HEK293T (cell line): ENCODE measurements at regions not wholly inside any gene's neighbourhood (a gene's known extent, or its start where the extent isn't known, plus 50 kb on each side); places are given as distances from the start of the nearest gene placed in this dataset.
"Not testable (repeated sequence)": the region's sequence is repeated elsewhere in the genome, so short reads cannot be mapped to it uniquely, and the experiment has no call there.

ENCODE experiments used
- CTCF ChIA-PET: fragments of 350-600 bp; formaldehyde crosslinking; extraction: SDS; loops from one replicate; lab custom pipeline; 2021; ENCODE audit warnings: antibody characterized with exemption, inconsistent platforms; lab: Yijun Ruan, JAX
- POLR2A ChIA-PET: fragments of 350-600 bp; formaldehyde crosslinking; extraction: SDS; loops from one replicate; lab custom pipeline; 2020; ENCODE audit warnings: antibody characterized with exemption, inconsistent platforms; lab: Yijun Ruan, JAX
- DNase-seq: peaks from one replicate; pipeline ENCODE4 v3.0.0; 2012; ENCODE audit warnings: mixed read lengths; ENCODE audit errors: extremely low spot score
- ARNT ChIP-seq: fragments of 450-650 bp; IDR thresholded peaks from 2 replicates; pipeline ENCODE4 v1.6.1; 2017; ENCODE audit warnings: mild to moderate bottlenecking
- BHLHE40 ChIP-seq: fragments of 450-650 bp; IDR thresholded peaks from 2 replicates; pipeline ENCODE4 v1.6.1; 2016; ENCODE audit warnings: mild to moderate bottlenecking, moderate library complexity, borderline replicate concordance
- CTBP1 ChIP-seq: fragments of 450-650 bp; IDR thresholded peaks from 2 replicates; pipeline ENCODE4 v1.6.1; 2016; ENCODE audit warnings: borderline replicate concordance
- ELF4 ChIP-seq: fragments of 450-650 bp; IDR thresholded peaks from 2 replicates; pipeline ENCODE4 v1.6.1; 2017; ENCODE audit warnings: antibody characterized with exemption
- FOXA1 ChIP-seq: fragments of 450-650 bp; IDR thresholded peaks from 2 replicates; pipeline ENCODE4 v1.6.1; 2016; ENCODE audit warnings: mild to moderate bottlenecking
- FOXK2 ChIP-seq: fragments of 450-650 bp; IDR thresholded peaks from 2 replicates; pipeline ENCODE4 v1.6.1; 2016; ENCODE audit warnings: mild to moderate bottlenecking
- FOXM1 ChIP-seq: fragments of 450-650 bp; IDR thresholded peaks from 2 replicates; pipeline ENCODE4 v1.6.1; 2017; ENCODE audit warnings: mild to moderate bottlenecking, borderline replicate concordance
- HDGF ChIP-seq: fragments of 450-650 bp; IDR thresholded peaks from 2 replicates; pipeline ENCODE4 v1.6.1; 2017; ENCODE audit warnings: antibody characterized with exemption, borderline replicate concordance
- L3MBTL2 ChIP-seq: fragments of 450-650 bp; conservative IDR thresholded peaks from 2 replicates; pipeline ENCODE4 v1.6.1; 2016; ENCODE audit warnings: mild to moderate bottlenecking
- LEF1 ChIP-seq: fragments of 450-650 bp; IDR thresholded peaks from 2 replicates; pipeline ENCODE4 v1.6.1; 2017; ENCODE audit warnings: mild to moderate bottlenecking, borderline replicate concordance
- NFRKB ChIP-seq: fragments of 450-650 bp; IDR thresholded peaks from 2 replicates; pipeline ENCODE4 v1.6.1; 2016; ENCODE audit warnings: mild to moderate bottlenecking, moderate library complexity
- PKNOX1 ChIP-seq: fragments of 450-650 bp; IDR thresholded peaks from 2 replicates; pipeline ENCODE4 v1.6.1; 2016
- SP1 ChIP-seq: fragments of 450-650 bp; IDR thresholded peaks from 2 replicates; pipeline ENCODE4 v1.6.1; 2017
- SUZ12 ChIP-seq: fragments of 450-650 bp; IDR thresholded peaks from 2 replicates; pipeline ENCODE4 v1.6.1; 2016; ENCODE audit warnings: mild to moderate bottlenecking
- TARDBP ChIP-seq: fragments of 450-650 bp; IDR thresholded peaks from 2 replicates; pipeline ENCODE4 v1.6.1; 2016
- ZNF384 ChIP-seq: fragments of 450-650 bp; IDR thresholded peaks from 2 replicates; pipeline ENCODE4 v1.6.1; 2016

- POLR2A ChIA-PET, result no interaction called here
- DNase-seq, result no peak
- CTCF ChIA-PET, result no interaction called here
- no peak for TF ChIP-seq TARDBP
- TF ChIP-seq PKNOX1, result no peak
- TF ChIP-seq HDGF, result no peak
- TF ChIP-seq FOXK2, result no peak
- no peak for TF ChIP-seq ZNF384
- no peak for TF ChIP-seq CTBP1
- no peak for TF ChIP-seq LEF1
- no peak for TF ChIP-seq BHLHE40
- no peak for TF ChIP-seq L3MBTL2
- no peak for TF ChIP-seq SP1
- no peak for TF ChIP-seq FOXA1
- TF ChIP-seq SUZ12, result no peak
- TF ChIP-seq ARNT, result no peak
- no peak for TF ChIP-seq FOXM1
- no peak for TF ChIP-seq ELF4
- no peak for TF ChIP-seq NFRKB
These were observed 170.4 kb upstream of the COX7C start for GRCh38 chr5:86447362-86447761.

- DNase-seq, result no peak
- POLR2A ChIA-PET, result no interaction called here
- TF ChIP-seq NFRKB (no peak), SP1 (no peak), ELF4 (no peak), SUZ12 (no peak), FOXK2 (no peak)
- CTCF ChIA-PET, result no interaction called here
These were observed 165.5 kb upstream of the COX7C start for GRCh38 chr5:86452251-86452650.

- POLR2A ChIA-PET, result no interaction called here
- TF ChIP-seq LEF1, result no peak
- TF ChIP-seq FOXA1, result no peak
- TF ChIP-seq HDGF, result no peak
- TF ChIP-seq CTBP1, result no peak
- TF ChIP-seq SUZ12, result no peak
- TF ChIP-seq TARDBP, result no peak
- TF ChIP-seq PKNOX1, result no peak
- TF ChIP-seq FOXM1, result no peak
These were observed 157.2 kb upstream of the COX7C start for GRCh38 chr5:86460519-86460918.

GRCh38 chr5:86461169-86461956 is 156.4 kb upstream of the COX7C start:
- ChIA-PET CTCF (no interaction called here), POLR2A (no interaction called here)
- no peak for TF ChIP-seq L3MBTL2
- TF ChIP-seq ELF4, result no peak
- TF ChIP-seq ARNT, result no peak
- no peak for TF ChIP-seq FOXM1
- no peak for TF ChIP-seq BHLHE40
- TF ChIP-seq TARDBP, result no peak
- TF ChIP-seq ZNF384, result no peak
- no peak for TF ChIP-seq CTBP1
- TF ChIP-seq SP1, result no peak
- TF ChIP-seq HDGF, result no peak
- no peak for DNase-seq

More at GRCh38 chr5:86460519-86460918, 157.2 kb upstream of the COX7C start:
- CTCF ChIA-PET, result no interaction called here
- DNase-seq, result no peak

- POLR2A ChIA-PET, result no interaction called here
- CTCF ChIA-PET, result no interaction called here
- DNase-seq, result no peak
- TF ChIP-seq SUZ12, result no peak
- TF ChIP-seq LEF1, result no peak
- TF ChIP-seq ELF4, result no peak
- TF ChIP-seq NFRKB, result no peak
- TF ChIP-seq FOXK2, result no peak
- TF ChIP-seq BHLHE40, result no peak
- TF ChIP-seq FOXM1, result no peak
- no peak for TF ChIP-seq L3MBTL2
- no peak for TF ChIP-seq SP1
- TF ChIP-seq ARNT, result no peak
- TF ChIP-seq HDGF, result no peak
- no peak for TF ChIP-seq TARDBP
- no peak for TF ChIP-seq CTBP1
- no peak for TF ChIP-seq PKNOX1
- TF ChIP-seq ZNF384, result no peak
- no peak for TF ChIP-seq FOXA1
These were observed 154.4 kb upstream of the COX7C start for GRCh38 chr5:86463339-86463738.

- ChIA-PET POLR2A (no interaction called here), CTCF (no interaction called here)
- TF ChIP-seq ARNT, result no peak
- TF ChIP-seq ELF4, result no peak
- no peak for TF ChIP-seq L3MBTL2
- no peak for TF ChIP-seq SP1
- TF ChIP-seq HDGF, result no peak
- TF ChIP-seq SUZ12, result no peak
- TF ChIP-seq BHLHE40, result no peak
- no peak for TF ChIP-seq LEF1
- no peak for TF ChIP-seq TARDBP
- no peak for TF ChIP-seq FOXK2
- TF ChIP-seq CTBP1, result no peak
- no peak for TF ChIP-seq FOXM1
- DNase-seq, result no peak
These were observed 152.5 kb upstream of the COX7C start for GRCh38 chr5:86465052-86465838.

- POLR2A ChIA-PET, DNase-seq, CTCF ChIA-PET: not testable (repeated sequence)
These were observed 151.0 kb upstream of the COX7C start for GRCh38 chr5:86466721-86467120.
